ENCODE measurements at regions not wholly inside any gene's neighbourhood (a gene's known extent, or its start where the extent isn't known, plus 50 kb on each side); places are given as distances from the start of the nearest gene placed in this dataset.

DNA sequence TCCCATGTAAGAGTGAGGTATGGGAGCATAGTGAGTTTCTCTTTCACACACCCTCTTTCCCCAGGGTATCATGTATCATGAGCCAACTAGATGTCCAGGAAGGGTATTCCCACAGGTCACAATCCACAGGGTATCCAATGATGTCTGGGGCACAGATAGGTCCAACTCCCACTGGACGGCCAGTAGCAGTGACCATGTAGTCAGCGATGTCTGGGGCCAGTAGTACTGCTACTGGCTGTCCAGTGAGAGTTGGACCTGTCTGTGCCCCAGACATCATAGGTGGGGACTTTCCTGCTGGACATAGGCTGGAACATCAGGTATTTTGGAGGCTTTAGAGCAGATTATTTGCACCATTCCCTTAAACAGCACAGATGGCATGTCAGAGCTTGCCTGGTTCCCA lies 352.6 kb upstream of the SGCD start:
- H3K36me3 ChIP-seq (ENCODE audit: low read depth): no peaks in the 10 kb centered on the region
- intact Hi-C loops (cut with DNase I, micrococcal nuclease): no loop called here
- H3K4me3 ChIP-seq: no peak overlapping the region
- H3K9me3 ChIP-seq: no peaks in the 10 kb centered on the region
- TF ChIP-seq, protein P1, sequence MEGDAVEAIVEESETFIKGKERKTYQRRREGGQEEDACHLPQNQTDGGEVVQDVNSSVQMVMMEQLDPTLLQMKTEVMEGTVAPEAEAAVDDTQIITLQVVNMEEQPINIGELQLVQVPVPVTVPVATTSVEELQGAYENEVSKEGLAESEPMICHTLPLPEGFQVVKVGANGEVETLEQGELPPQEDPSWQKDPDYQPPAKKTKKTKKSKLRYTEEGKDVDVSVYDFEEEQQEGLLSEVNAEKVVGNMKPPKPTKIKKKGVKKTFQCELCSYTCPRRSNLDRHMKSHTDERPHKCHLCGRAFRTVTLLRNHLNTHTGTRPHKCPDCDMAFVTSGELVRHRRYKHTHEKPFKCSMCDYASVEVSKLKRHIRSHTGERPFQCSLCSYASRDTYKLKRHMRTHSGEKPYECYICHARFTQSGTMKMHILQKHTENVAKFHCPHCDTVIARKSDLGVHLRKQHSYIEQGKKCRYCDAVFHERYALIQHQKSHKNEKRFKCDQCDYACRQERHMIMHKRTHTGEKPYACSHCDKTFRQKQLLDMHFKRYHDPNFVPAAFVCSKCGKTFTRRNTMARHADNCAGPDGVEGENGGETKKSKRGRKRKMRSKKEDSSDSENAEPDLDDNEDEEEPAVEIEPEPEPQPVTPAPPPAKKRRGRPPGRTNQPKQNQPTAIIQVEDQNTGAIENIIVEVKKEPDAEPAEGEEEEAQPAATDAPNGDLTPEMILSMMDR (IDR thresholded peaks at IDR 0.05): no peak
- H3K4me1 ChIP-seq (ENCODE audit: low read depth): no peaks in the 10 kb centered on the region
- DNase-seq: no peak
- no peak for ATAC-seq

DNA sequence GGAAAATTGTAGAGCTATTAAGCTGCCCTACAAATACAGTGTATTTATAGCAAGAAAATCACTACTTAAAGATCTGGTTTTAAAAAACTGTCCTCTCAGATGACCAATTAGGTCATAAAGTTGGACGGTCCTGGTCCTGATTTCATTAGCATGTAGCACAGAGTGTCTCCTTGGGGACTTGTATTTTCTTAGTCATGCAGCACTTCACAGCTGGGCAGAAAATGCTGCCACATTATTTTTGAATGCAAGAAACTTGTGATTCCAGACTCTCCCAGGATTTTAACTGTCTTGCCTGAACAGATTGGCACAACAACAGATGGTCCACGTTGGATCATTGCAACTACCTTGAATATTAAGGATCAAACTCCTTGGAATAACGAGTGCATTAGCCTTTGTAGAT lies 348.1 kb upstream of the SGCD start:
- no peaks in the 10 kb centered on the region for H3K9me3 ChIP-seq
- no peak overlapping the region for H3K4me3 ChIP-seq
- ATAC-seq: no peak
- no peaks in the 10 kb centered on the region for H3K36me3 ChIP-seq (ENCODE audit: low read depth)
- no peaks in the 10 kb centered on the region for H3K4me1 ChIP-seq (ENCODE audit: low read depth)
- DNase-seq: no peak
- intact Hi-C loops (cut with DNase I, micrococcal nuclease): no loop called here
- TF ChIP-seq, protein P1 (IDR thresholded peaks at IDR 0.05): no peak

DNA sequence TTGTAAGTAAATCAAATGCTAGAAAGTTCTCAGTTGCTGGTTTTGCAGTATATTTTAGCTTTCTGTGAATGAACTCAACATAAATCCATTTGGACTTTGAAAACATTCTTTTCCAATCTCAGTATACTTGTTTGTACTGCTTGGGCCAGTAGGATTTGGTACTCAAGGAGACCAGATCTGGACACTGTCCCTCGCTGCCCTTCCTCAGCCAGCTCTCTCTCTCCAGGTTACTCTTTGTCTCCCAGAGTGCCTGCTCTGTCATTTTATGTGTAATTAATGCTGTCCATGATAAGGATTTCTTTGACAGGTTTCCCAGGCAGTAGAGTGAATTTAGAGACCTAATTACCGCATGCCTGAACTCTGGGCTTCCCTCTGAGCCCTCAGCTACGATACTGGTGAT lies 344.6 kb upstream of the SGCD start:
- Histone ChIP-seq H3K4me3 (no peak overlapping the region), H3K9me3 (no peaks in the 10 kb centered on the region), H3K36me3 (ENCODE audit: low read depth) (no peaks in the 10 kb centered on the region), H3K4me1 (ENCODE audit: low read depth) (no peaks in the 10 kb centered on the region)
- ATAC-seq (no peak), DNase-seq (no peak)
- intact Hi-C loops (cut with DNase I, micrococcal nuclease): no loop called here
- TF ChIP-seq, protein P1 (IDR thresholded peaks at IDR 0.05): no peak

DNA sequence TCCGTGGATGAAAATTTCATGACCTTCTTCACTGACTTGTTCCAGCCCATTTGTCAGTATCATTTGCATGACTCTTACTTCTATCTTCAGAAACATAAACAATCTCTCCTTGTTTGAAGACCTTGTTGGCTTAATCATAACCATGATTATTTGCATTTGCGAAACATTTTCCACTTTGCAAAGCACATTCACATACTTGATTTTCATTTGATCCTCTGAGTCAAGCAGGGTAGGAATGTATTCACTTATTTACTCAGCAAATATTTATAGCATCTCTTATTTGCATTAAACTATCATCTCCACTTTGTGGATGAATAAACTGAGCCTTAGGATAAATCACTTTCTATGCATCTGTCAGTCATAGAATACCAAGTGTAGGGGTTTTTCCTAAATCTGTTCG lies 343.0 kb upstream of the SGCD start:
- intact Hi-C loops (cut with DNase I, micrococcal nuclease): no loop called here
- Histone ChIP-seq H3K36me3 (ENCODE audit: low read depth) (no peaks in the 10 kb centered on the region), H3K4me1 (ENCODE audit: low read depth) (no peaks in the 10 kb centered on the region), H3K4me3 (no peak overlapping the region), H3K9me3 (no peaks in the 10 kb centered on the region)
- DNase-seq (no peak), ATAC-seq (no peak)
- TF ChIP-seq, protein P1 (IDR thresholded peaks at IDR 0.05): no peak

DNA sequence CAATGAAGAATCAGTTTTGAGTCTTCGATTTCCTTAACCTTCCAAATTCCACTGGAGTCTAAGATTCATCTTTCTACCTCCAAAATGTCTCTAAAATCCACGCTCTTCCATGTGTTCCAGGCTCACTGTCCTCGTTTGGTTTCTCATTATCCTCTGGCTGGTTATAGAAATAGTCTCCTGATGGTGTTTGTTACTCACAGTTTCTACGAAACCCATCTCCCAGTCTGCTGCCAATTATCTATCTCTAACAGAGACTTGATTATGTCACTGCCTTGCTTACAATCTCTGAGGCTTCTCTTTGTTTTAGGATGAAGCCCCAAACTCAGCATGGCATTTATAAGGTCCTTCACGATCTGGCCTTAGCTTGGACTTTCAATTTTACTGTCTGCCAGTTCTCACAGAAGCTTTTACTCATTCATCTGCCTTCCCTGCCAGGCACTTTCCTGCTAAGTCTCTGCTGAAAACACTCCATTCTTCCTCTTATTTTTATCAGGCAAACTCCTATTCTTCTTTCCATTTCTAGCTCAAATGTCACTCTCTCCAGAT lies 339.6 kb upstream of the SGCD start:
- Histone ChIP-seq H3K4me1 (ENCODE audit: low read depth) (no peaks in the 10 kb centered on the region), H3K9me3 (no peaks in the 10 kb centered on the region), H3K4me3 (no peak overlapping the region), H3K36me3 (ENCODE audit: low read depth) (no peaks in the 10 kb centered on the region)
- ATAC-seq: no peak
- intact Hi-C loops (cut with DNase I, micrococcal nuclease): no loop called here
- DNase-seq: no peak
- TF ChIP-seq, protein P1 (IDR thresholded peaks at IDR 0.05): no peak

DNA sequence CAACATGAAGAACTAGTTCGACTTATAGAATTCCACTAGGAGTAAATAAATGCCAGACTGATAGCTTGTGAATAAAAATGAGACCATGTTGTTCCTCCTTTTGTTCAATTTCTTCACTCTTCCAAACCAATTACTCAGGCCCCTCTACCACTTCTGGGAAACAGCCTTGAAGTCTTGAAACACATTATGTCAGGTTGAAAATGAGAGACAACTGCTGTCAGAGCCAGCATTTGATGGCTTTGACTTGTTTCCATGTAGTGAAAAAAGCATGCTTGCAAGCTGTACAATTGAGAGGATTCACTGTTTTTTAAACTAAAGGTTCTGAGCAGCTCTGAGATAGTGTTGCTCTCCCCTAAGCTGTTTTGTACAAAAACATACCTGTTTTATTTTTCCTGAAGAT lies 337.1 kb upstream of the SGCD start:
- intact Hi-C loops (cut with DNase I, micrococcal nuclease): no loop called here
- no peaks in the 10 kb centered on the region for H3K36me3 ChIP-seq (ENCODE audit: low read depth)
- H3K4me1 ChIP-seq (ENCODE audit: low read depth): no peaks in the 10 kb centered on the region
- ATAC-seq (no peak), DNase-seq (no peak)
- no peak overlapping the region for H3K4me3 ChIP-seq
- H3K9me3 ChIP-seq: no peaks in the 10 kb centered on the region
- TF ChIP-seq, protein P1 (IDR thresholded peaks at IDR 0.05): no peak

Measured in mucosa of descending colon (tissue), 3 donors.